ENCODE measurements at regions not wholly inside any gene's neighbourhood (a gene's known extent, or its start where the extent isn't known, plus 50 kb on each side); places are given as distances from the start of the nearest gene placed in this dataset.

- TF ChIP-seq CTCF (IDR thresholded peaks at IDR 0.05) = no peak
- TF ChIP-seq POLR2A (IDR thresholded peaks at IDR 0.05) = no peak
Observed at GRCh38 chr3:34155666-34156065, 357.2 kb downstream of the PDCD6IP start.

All from esophagus squamous epithelium (tissue), 4 donors.